ENCODE measurements at regions not wholly inside any gene's neighbourhood (a gene's known extent, or its start where the extent isn't known, plus 50 kb on each side); places are given as distances from the start of the nearest gene placed in this dataset.

GRCh38 chrY:12423416-12424252, 277.4 kb upstream of the USP9Y start:
- H3F3A ChIP-seq (ENCODE audit: low read length, unreplicated experiment): no peaks in the 10 kb centered on the region
- no TSS peak for BruUV-seq (replicated peaks)
- H3K9ac ChIP-seq (ENCODE audit: low read length): no peak overlapping the region
- intact Hi-C loops (cut with micrococcal nuclease): no loop called here
- no peaks in the 10 kb centered on the region for H3K4me1 ChIP-seq (ENCODE audit: insufficient read depth, low read length)
- no peaks in the 10 kb centered on the region for H3K79me2 ChIP-seq (ENCODE audit: low read length)
- no peaks in the 10 kb centered on the region for H3K9me3 ChIP-seq (ENCODE audit: low read length)
- no peak overlapping the region for H3K27ac ChIP-seq (ENCODE audit: low read length)
- no peak overlapping the region for H2AFZ ChIP-seq (ENCODE audit: low read length)
- H3K4me2 ChIP-seq (ENCODE audit: low read length): no peak overlapping the region
- ATAC-seq: no peak
- no peak for DNase-seq
- POLR2A ChIA-PET (ENCODE audit: unreplicated experiment): no interaction called here
- CTCF ChIA-PET: no interaction called here
- no peaks in the 10 kb centered on the region for H3K9me2 ChIP-seq (replicated peaks; ENCODE audit: low read length)
- no peaks in the 10 kb centered on the region for H3K36me3 ChIP-seq (ENCODE audit: low read depth, low read length)
- no peak for TF ChIP-seq EZH2phosphoT487 (IDR thresholded peaks at IDR 0.05; ENCODE audit: borderline replicate concordance, low read length)
- no peak for TF ChIP-seq EZH2 (IDR thresholded peaks at IDR 0.05; ENCODE audit: low read length, unreplicated experiment)
- TF ChIP-seq CTCF (conservative IDR thresholded peaks at IDR 0.05; ENCODE audit: low read depth, low read length): no peak
- H3K4me3 ChIP-seq (ENCODE audit: low read length): no peak overlapping the region
- no peaks in the 10 kb centered on the region for H4K20me1 ChIP-seq (ENCODE audit: low read length)
- H3K27me3 ChIP-seq (ENCODE audit: low read length): no peaks in the 10 kb centered on the region

GRCh38 chrY:12425506-12425905, 275.5 kb upstream of the USP9Y start:
- Histone ChIP-seq H3K4me1 (ENCODE audit: insufficient read depth, low read length) (no peaks in the 10 kb centered on the region), H3K27me3 (ENCODE audit: low read length) (no peaks in the 10 kb centered on the region), H3K9ac (ENCODE audit: low read length) (no peak overlapping the region), H3K4me2 (ENCODE audit: low read length) (no peak overlapping the region), H3K4me3 (ENCODE audit: low read length) (no peak overlapping the region), H2AFZ (ENCODE audit: low read length) (no peak overlapping the region), H3K9me3 (ENCODE audit: low read length) (no peaks in the 10 kb centered on the region), H3K36me3 (ENCODE audit: low read depth, low read length) (no peaks in the 10 kb centered on the region), H3K9me2 (replicated peaks; ENCODE audit: low read length) (no peaks in the 10 kb centered on the region), H4K20me1 (ENCODE audit: low read length) (no peaks in the 10 kb centered on the region), H3K79me2 (ENCODE audit: low read length) (no peaks in the 10 kb centered on the region), H3K27ac (ENCODE audit: low read length) (no peak overlapping the region), H3F3A (ENCODE audit: low read length, unreplicated experiment) (no peaks in the 10 kb centered on the region)
- POLR2A ChIA-PET (ENCODE audit: unreplicated experiment): no interaction called here
- no peak for TF ChIP-seq EZH2phosphoT487 (IDR thresholded peaks at IDR 0.05; ENCODE audit: borderline replicate concordance, low read length)
- no peak for TF ChIP-seq EZH2 (IDR thresholded peaks at IDR 0.05; ENCODE audit: low read length, unreplicated experiment)
- no peak for TF ChIP-seq CTCF (conservative IDR thresholded peaks at IDR 0.05; ENCODE audit: low read depth, low read length)
- BruUV-seq (replicated peaks): no TSS peak
- intact Hi-C loops (cut with micrococcal nuclease): no loop called here
- no peak for DNase-seq
- CTCF ChIA-PET: no interaction called here
- ATAC-seq: no peak

- Histone ChIP-seq H4K20me1 (ENCODE audit: low read length) (no peaks in the 10 kb centered on the region), H2AFZ (ENCODE audit: low read length) (no peak overlapping the region), H3K9ac (ENCODE audit: low read length) (no peak overlapping the region), H3K4me2 (ENCODE audit: low read length) (no peak overlapping the region), H3K27ac (ENCODE audit: low read length) (no peak overlapping the region), H3F3A (ENCODE audit: low read length, unreplicated experiment) (no peaks in the 10 kb centered on the region), H3K36me3 (ENCODE audit: low read depth, low read length) (no peaks in the 10 kb centered on the region), H3K79me2 (ENCODE audit: low read length) (no peaks in the 10 kb centered on the region), H3K9me3 (ENCODE audit: low read length) (no peaks in the 10 kb centered on the region), H3K27me3 (ENCODE audit: low read length) (no peaks in the 10 kb centered on the region), H3K9me2 (replicated peaks; ENCODE audit: low read length) (no peaks in the 10 kb centered on the region), H3K4me1 (ENCODE audit: insufficient read depth, low read length) (no peaks in the 10 kb centered on the region), H3K4me3 (ENCODE audit: low read length) (no peak overlapping the region)
- POLR2A ChIA-PET (ENCODE audit: unreplicated experiment): no interaction called here
- intact Hi-C loops (cut with micrococcal nuclease): no loop called here
- DNase-seq: no peak
- ATAC-seq: no peak
- TF ChIP-seq EZH2phosphoT487 (IDR thresholded peaks at IDR 0.05; ENCODE audit: borderline replicate concordance, low read length): no peak
- TF ChIP-seq EZH2 (IDR thresholded peaks at IDR 0.05; ENCODE audit: low read length, unreplicated experiment): no peak
- no TSS peak for BruUV-seq (replicated peaks)
- CTCF ChIA-PET: no interaction called here
Observed at GRCh38 chrY:12427361-12427760, 273.7 kb upstream of the USP9Y start.

Data from PC-3 (cell line).